ENCODE measurements at regions not wholly inside any gene's neighbourhood (a gene's known extent, or its start where the extent isn't known, plus 50 kb on each side); places are given as distances from the start of the nearest gene placed in this dataset.

DNA sequence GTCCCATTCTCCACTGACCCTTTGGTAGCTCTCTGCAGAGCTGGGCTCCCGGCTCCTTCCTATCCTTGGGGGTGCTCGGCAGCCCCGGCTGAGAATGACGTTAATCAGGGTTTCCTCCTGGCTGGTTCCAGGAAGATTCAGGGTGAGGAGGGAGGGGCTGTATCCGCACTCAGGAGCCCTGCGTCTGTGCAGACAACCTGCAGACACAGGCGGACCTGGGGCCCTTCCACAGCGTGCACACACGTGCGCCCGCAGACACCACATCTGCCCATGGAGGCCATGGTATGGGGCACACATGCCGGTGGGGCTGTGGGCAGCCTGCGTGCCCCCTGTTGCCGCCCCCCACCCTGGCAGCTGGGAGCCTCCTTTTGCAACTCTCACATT, 66.6 kb upstream of the RNU6ATAC start:
- TF ChIP-seq, protein P1, sequence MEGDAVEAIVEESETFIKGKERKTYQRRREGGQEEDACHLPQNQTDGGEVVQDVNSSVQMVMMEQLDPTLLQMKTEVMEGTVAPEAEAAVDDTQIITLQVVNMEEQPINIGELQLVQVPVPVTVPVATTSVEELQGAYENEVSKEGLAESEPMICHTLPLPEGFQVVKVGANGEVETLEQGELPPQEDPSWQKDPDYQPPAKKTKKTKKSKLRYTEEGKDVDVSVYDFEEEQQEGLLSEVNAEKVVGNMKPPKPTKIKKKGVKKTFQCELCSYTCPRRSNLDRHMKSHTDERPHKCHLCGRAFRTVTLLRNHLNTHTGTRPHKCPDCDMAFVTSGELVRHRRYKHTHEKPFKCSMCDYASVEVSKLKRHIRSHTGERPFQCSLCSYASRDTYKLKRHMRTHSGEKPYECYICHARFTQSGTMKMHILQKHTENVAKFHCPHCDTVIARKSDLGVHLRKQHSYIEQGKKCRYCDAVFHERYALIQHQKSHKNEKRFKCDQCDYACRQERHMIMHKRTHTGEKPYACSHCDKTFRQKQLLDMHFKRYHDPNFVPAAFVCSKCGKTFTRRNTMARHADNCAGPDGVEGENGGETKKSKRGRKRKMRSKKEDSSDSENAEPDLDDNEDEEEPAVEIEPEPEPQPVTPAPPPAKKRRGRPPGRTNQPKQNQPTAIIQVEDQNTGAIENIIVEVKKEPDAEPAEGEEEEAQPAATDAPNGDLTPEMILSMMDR (conservative IDR thresholded peaks at IDR 0.05; ENCODE audit: low read length): no peak
- TF ChIP-seq EZH2phosphoT487 (IDR thresholded peaks at IDR 0.05; ENCODE audit: borderline replicate concordance, low read depth, low read length): no peak

All from OCI-LY7 (cell line).